ENCODE measurements at regions not wholly inside any gene's neighbourhood (a gene's known extent, or its start where the extent isn't known, plus 50 kb on each side); places are given as distances from the start of the nearest gene placed in this dataset.

DNA sequence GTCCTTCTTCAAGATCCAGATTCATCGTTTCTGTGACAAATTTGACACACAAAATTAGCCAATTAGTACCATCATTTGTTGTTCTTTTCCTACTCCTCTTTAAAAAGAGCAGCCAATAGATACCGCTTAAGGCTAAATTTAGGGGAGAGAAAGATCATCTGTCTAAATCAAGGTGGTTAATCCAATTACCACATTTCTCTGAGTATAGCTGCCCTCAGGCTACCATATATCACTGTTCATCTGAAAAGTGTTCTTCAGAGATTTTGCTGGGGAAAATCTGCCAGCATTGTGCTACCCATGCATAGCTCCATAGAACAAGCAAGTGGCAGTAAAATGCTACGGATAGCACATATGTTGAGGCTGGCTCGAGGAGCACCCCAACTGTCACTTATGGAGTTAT, 110.3 kb upstream of the ESRRG start:
- no peaks in the 10 kb centered on the region for H3K36me3 Mint-ChIP-seq (ENCODE audit: low read depth, unreplicated experiment)
- H3K4me3 Mint-ChIP-seq (ENCODE audit: unreplicated experiment): no peak overlapping the region
- no peak for DNase-seq (ENCODE audit: low spot score)
- H3K9me3 Mint-ChIP-seq (ENCODE audit: unreplicated experiment): no peaks in the 10 kb centered on the region
- peaks cover 6% of the 10 kb centered on the region for H3K4me1 Mint-ChIP-seq (ENCODE audit: unreplicated experiment)
- no peak overlapping the region for H3K27ac Mint-ChIP-seq (ENCODE audit: unreplicated experiment)
- TF ChIP-seq, protein P1, sequence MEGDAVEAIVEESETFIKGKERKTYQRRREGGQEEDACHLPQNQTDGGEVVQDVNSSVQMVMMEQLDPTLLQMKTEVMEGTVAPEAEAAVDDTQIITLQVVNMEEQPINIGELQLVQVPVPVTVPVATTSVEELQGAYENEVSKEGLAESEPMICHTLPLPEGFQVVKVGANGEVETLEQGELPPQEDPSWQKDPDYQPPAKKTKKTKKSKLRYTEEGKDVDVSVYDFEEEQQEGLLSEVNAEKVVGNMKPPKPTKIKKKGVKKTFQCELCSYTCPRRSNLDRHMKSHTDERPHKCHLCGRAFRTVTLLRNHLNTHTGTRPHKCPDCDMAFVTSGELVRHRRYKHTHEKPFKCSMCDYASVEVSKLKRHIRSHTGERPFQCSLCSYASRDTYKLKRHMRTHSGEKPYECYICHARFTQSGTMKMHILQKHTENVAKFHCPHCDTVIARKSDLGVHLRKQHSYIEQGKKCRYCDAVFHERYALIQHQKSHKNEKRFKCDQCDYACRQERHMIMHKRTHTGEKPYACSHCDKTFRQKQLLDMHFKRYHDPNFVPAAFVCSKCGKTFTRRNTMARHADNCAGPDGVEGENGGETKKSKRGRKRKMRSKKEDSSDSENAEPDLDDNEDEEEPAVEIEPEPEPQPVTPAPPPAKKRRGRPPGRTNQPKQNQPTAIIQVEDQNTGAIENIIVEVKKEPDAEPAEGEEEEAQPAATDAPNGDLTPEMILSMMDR (IDR thresholded peaks at IDR 0.05; ENCODE audit: unreplicated experiment): no peak
- H3K27me3 Mint-ChIP-seq (ENCODE audit: unreplicated experiment): no peaks in the 10 kb centered on the region

DNA sequence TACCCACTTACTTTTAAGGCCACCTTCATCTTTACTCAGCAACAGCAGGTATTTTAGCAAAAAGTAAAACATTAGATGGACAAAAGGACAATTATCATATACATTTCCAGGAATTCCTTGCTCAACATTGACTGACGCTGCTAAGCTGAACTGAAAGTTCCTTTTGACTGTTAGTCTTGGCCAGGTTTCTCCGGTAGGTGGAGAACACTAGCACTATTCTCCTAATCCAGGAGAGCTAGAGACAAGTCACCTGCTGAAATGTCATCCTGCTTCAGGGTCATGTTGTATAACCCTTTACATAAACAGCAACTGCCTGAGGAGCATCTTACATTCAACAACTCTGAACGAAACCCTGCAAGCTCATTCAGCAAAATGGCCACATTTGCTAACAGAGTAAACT, 109.0 kb upstream of the ESRRG start:
- no peak for DNase-seq (ENCODE audit: low spot score)
- Mint-ChIP-seq H3K27me3 (ENCODE audit: unreplicated experiment) (no peaks in the 10 kb centered on the region), H3K4me3 (ENCODE audit: unreplicated experiment) (no peak overlapping the region), H3K9me3 (ENCODE audit: unreplicated experiment) (no peaks in the 10 kb centered on the region), H3K27ac (ENCODE audit: unreplicated experiment) (no peak overlapping the region), H3K4me1 (ENCODE audit: unreplicated experiment) (peaks cover 6% of the 10 kb centered on the region), H3K36me3 (ENCODE audit: low read depth, unreplicated experiment) (no peaks in the 10 kb centered on the region)
- TF ChIP-seq, protein P1 (IDR thresholded peaks at IDR 0.05; ENCODE audit: unreplicated experiment): no peak

DNA sequence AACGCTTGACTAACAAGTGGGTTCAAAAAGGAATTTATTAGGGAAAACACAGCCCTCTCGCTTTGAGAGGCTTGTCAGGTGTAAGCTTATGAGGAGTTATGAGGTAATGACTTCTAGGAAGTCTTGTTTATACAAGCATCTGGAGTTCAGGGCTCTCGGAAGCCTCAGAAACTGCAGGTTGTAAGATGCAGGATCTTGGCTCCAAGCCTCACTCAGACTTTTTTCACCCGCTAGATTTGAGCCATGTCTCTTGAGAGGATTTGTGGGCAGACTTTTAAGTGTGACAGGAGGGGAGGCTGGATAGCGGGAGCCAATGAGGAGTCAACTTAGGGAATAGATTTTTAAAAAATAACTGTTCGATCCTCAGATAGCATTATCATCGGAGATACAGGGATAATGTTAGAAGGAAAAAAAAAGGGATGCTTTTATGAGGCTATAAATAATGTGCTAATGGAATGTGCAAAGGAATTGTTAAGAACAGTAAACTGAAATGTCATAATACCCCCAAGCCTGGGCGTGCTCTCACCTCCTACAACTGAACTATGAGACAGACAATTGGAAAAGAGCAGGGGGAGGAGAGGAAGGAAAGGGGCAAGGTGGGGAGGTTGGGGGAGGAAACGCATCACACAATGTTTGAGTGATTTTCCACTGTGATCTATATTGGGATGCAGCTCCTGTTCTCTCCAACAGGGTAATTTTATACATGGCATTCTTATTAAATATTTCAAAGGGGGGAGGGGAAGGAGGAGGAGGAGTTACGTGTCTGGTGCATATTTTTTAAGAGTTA, 107.4 kb upstream of the ESRRG start:
- H3K4me3 Mint-ChIP-seq (ENCODE audit: unreplicated experiment): no peak overlapping the region
- H3K27me3 Mint-ChIP-seq (ENCODE audit: unreplicated experiment): no peaks in the 10 kb centered on the region
- no peak overlapping the region for H3K27ac Mint-ChIP-seq (ENCODE audit: unreplicated experiment)
- TF ChIP-seq, protein P1 (IDR thresholded peaks at IDR 0.05; ENCODE audit: unreplicated experiment): peak; percentile 37
- H3K9me3 Mint-ChIP-seq (ENCODE audit: unreplicated experiment): no peaks in the 10 kb centered on the region
- H3K36me3 Mint-ChIP-seq (ENCODE audit: low read depth, unreplicated experiment): no peaks in the 10 kb centered on the region
- DNase-seq (ENCODE audit: low spot score): no peak
- peaks cover 6% of the 10 kb centered on the region for H3K4me1 Mint-ChIP-seq (ENCODE audit: unreplicated experiment)

DNA sequence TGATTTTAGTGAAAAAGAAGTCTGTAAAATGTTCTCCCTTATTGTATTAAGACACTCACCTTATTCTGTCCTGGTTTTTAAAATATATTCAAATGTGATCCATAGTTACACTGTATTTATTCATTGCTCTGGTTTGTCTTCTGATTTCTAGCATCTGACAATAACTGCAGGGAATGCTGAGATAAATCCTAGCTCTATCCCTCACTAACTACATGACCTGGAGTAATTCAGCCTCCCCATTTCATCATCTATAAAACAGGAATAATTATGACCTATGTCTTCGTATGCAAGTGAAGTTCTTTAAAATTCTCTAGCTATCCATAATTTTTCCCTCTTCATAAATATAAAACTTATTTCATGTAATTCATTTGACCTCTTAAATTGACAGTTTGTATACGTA, 104.0 kb upstream of the ESRRG start:
- Mint-ChIP-seq H3K36me3 (ENCODE audit: low read depth, unreplicated experiment) (no peaks in the 10 kb centered on the region), H3K4me1 (ENCODE audit: unreplicated experiment) (peaks cover 6% of the 10 kb centered on the region), H3K9me3 (ENCODE audit: unreplicated experiment) (no peaks in the 10 kb centered on the region), H3K4me3 (ENCODE audit: unreplicated experiment) (no peak overlapping the region), H3K27me3 (ENCODE audit: unreplicated experiment) (no peaks in the 10 kb centered on the region), H3K27ac (ENCODE audit: unreplicated experiment) (no peak overlapping the region)
- no peak for DNase-seq (ENCODE audit: low spot score)
- TF ChIP-seq, protein P1 (IDR thresholded peaks at IDR 0.05; ENCODE audit: unreplicated experiment): no peak

DNA sequence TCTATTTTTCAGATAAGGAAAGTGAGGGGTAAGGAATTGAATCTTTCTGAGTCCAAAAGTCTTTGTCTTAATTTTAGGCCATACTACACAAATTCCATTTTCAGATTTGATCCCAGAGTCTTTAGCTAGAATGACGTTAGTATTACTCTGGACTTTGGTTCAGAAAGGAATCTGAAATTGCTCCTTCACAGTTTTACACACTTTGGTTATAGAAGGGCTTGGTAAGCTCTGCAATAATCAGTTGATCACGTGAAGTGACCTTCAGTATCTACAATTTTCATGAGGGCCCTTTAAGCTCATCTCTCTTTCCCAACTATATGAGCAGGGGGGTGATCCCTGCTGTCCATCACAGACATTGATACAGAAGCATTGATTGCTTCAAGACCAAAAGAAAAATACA, 103.4 kb upstream of the ESRRG start:
- no peak for DNase-seq (ENCODE audit: low spot score)
- H3K27me3 Mint-ChIP-seq (ENCODE audit: unreplicated experiment): no peaks in the 10 kb centered on the region
- H3K27ac Mint-ChIP-seq (ENCODE audit: unreplicated experiment): no peak overlapping the region
- H3K9me3 Mint-ChIP-seq (ENCODE audit: unreplicated experiment): no peaks in the 10 kb centered on the region
- no peaks in the 10 kb centered on the region for H3K36me3 Mint-ChIP-seq (ENCODE audit: low read depth, unreplicated experiment)
- no peak overlapping the region for H3K4me3 Mint-ChIP-seq (ENCODE audit: unreplicated experiment)
- peaks cover 6% of the 10 kb centered on the region for H3K4me1 Mint-ChIP-seq (ENCODE audit: unreplicated experiment)
- TF ChIP-seq, protein P1 (IDR thresholded peaks at IDR 0.05; ENCODE audit: unreplicated experiment): no peak
